Calu3 (cell line): ENCODE measurements at regions not wholly inside any gene's neighbourhood (a gene's known extent, or its start where the extent isn't known, plus 50 kb on each side); places are given as distances from the start of the nearest gene placed in this dataset.

ENCODE experiments used
- BruUV-seq: library from RNA; stranded (reverse); fragments of 400-500 nt; replicated peaks from 2 replicates; lab custom pipeline; 2021; lab: Mats Ljungman, UMichigan
- CTCF ChIA-PET: fragments of 300-600 bp; sonication (Branson Sonifier 250); formaldehyde crosslinking; loops from one replicate; lab custom pipeline; 2022; ENCODE audit warnings: antibody characterized with exemption; lab: Charles Lee
- DNase-seq: peaks from one replicate; pipeline ENCODE4 v3.0.0; 2022
- H3K27ac Mint-ChIP-seq: one replicate; pipeline ENCODE4 v1.8.0; 2022; ENCODE audit warnings: mixed read lengths; ENCODE audit not compliant: unreplicated experiment
- H3K27me3 Mint-ChIP-seq: one replicate; pipeline ENCODE4 v1.8.0; 2022; ENCODE audit warnings: mixed read lengths; ENCODE audit not compliant: unreplicated experiment
- H3K36me3 Mint-ChIP-seq: one replicate; pipeline ENCODE4 v1.8.0; 2022; ENCODE audit warnings: mild to moderate bottlenecking, moderate library complexity, mixed read lengths; ENCODE audit not compliant: insufficient read depth, unreplicated experiment
- H3K4me1 Mint-ChIP-seq: one replicate; pipeline ENCODE4 v1.8.0; 2022; ENCODE audit warnings: mild to moderate bottlenecking, low read depth, mixed read lengths; ENCODE audit not compliant: unreplicated experiment
- H3K4me3 Mint-ChIP-seq: one replicate; pipeline ENCODE4 v1.8.0; 2022; ENCODE audit warnings: mild to moderate bottlenecking, low read depth, moderate library complexity, mixed read lengths; ENCODE audit not compliant: unreplicated experiment
- H3K9me3 Mint-ChIP-seq: one replicate; pipeline ENCODE4 v1.8.0; 2022; ENCODE audit warnings: low read depth, mixed read lengths; ENCODE audit not compliant: unreplicated experiment
- intact Hi-C: fragments of 100-400 bp; cut with micrococcal nuclease; formaldehyde crosslinking; loops from one replicate; pipeline ENCODE4 v1.10.0; 2022; ENCODE audit not compliant: unreplicated experiment
- TF ChIP-seq, protein P1 (sequence below): fragments of 200-600 bp; IDR thresholded peaks from one replicate; pipeline ENCODE4 v1.8.0; 2022; ENCODE audit warnings: antibody characterized with exemption; ENCODE audit not compliant: unreplicated experiment

GRCh38 chr2:13110825-13111224 is 394.1 kb downstream of the TRIB2 start:
- Mint-ChIP-seq H3K36me3 (no peaks in the 10 kb centered on the region), H3K27me3 (no peaks in the 10 kb centered on the region), H3K4me1 (peaks cover 9% of the 10 kb centered on the region), H3K27ac (no peak overlapping the region), H3K4me3 (no peak overlapping the region), H3K9me3 (no peaks in the 10 kb centered on the region)
- CTCF ChIA-PET, result no interaction called here
- intact Hi-C loops, result no loop called here
- BruUV-seq, result no TSS peak
- no peak for DNase-seq
- TF ChIP-seq, protein P1, sequence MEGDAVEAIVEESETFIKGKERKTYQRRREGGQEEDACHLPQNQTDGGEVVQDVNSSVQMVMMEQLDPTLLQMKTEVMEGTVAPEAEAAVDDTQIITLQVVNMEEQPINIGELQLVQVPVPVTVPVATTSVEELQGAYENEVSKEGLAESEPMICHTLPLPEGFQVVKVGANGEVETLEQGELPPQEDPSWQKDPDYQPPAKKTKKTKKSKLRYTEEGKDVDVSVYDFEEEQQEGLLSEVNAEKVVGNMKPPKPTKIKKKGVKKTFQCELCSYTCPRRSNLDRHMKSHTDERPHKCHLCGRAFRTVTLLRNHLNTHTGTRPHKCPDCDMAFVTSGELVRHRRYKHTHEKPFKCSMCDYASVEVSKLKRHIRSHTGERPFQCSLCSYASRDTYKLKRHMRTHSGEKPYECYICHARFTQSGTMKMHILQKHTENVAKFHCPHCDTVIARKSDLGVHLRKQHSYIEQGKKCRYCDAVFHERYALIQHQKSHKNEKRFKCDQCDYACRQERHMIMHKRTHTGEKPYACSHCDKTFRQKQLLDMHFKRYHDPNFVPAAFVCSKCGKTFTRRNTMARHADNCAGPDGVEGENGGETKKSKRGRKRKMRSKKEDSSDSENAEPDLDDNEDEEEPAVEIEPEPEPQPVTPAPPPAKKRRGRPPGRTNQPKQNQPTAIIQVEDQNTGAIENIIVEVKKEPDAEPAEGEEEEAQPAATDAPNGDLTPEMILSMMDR, result no peak

DNA sequence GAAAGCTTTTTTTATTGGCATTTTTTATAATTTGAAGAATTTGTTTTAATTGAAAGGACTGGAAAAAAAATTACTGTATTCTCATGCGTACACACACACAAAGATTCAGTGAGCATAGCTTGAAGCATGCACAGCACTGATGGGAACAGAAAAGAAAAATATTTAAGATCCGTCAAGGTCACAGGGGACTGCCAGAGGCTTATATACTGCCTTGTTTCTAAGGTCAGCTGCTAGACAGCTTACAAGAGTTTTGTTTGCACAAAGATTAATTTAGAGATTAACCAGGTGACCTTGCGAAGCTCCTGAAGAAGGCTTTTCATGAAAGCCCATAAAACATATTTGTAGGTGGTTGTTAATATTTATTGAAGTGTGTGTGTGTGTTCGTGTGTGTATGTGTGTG is 396.3 kb downstream of the TRIB2 start:
- CTCF ChIA-PET, result no interaction called here
- Mint-ChIP-seq H3K27me3 (no peaks in the 10 kb centered on the region), H3K4me1 (peaks cover 9% of the 10 kb centered on the region), H3K9me3 (peaks cover 2% of the 10 kb centered on the region), H3K4me3 (no peak overlapping the region), H3K27ac (no peak overlapping the region), H3K36me3 (no peaks in the 10 kb centered on the region)
- no TSS peak for BruUV-seq
- intact Hi-C loops, result no loop called here
- no peak for DNase-seq
- TF ChIP-seq, protein P1, result no peak

- no TSS peak for BruUV-seq
- H3K4me3 Mint-ChIP-seq, result no peak overlapping the region
- no peaks in the 10 kb centered on the region for H3K27me3 Mint-ChIP-seq
- DNase-seq, result peak; percentile 8
- H3K9me3 Mint-ChIP-seq, result peaks cover 2% of the 10 kb centered on the region
- peaks cover 9% of the 10 kb centered on the region for H3K4me1 Mint-ChIP-seq
- H3K27ac Mint-ChIP-seq, result no peak overlapping the region
- intact Hi-C loops, result no loop called here
- CTCF ChIA-PET, result no interaction called here
- no peaks in the 10 kb centered on the region for H3K36me3 Mint-ChIP-seq
- TF ChIP-seq, protein P1, result no peak
These were observed 397.7 kb downstream of the TRIB2 start for GRCh38 chr2:13114391-13114790.

GRCh38 chr2:13115643-13116042 is 398.9 kb downstream of the TRIB2 start:
- no peak for DNase-seq
- CTCF ChIA-PET, result no interaction called here
- no peak overlapping the region for H3K4me3 Mint-ChIP-seq
- no TSS peak for BruUV-seq
- H3K4me1 Mint-ChIP-seq, result peaks cover 9% of the 10 kb centered on the region
- no peaks in the 10 kb centered on the region for H3K27me3 Mint-ChIP-seq
- H3K27ac Mint-ChIP-seq, result no peak overlapping the region
- peaks cover 2% of the 10 kb centered on the region for H3K9me3 Mint-ChIP-seq
- H3K36me3 Mint-ChIP-seq, result no peaks in the 10 kb centered on the region
- TF ChIP-seq, protein P1, result no peak
- intact Hi-C loops, result no loop called here
